GM12874 (cell line): ENCODE measurements at regions not wholly inside any gene's neighbourhood (a gene's known extent, or its start where the extent isn't known, plus 50 kb on each side); places are given as distances from the start of the nearest gene placed in this dataset.

Experiments used
- TF ChIP-seq, protein P1 (sequence below): IDR thresholded peaks from 2 replicates; pipeline ENCODE4 v1.5.1; 2011; ENCODE audit warnings: low read depth, mild to moderate bottlenecking, control low read depth, low read length, moderate library complexity; ENCODE audit not compliant: insufficient read depth

DNA sequence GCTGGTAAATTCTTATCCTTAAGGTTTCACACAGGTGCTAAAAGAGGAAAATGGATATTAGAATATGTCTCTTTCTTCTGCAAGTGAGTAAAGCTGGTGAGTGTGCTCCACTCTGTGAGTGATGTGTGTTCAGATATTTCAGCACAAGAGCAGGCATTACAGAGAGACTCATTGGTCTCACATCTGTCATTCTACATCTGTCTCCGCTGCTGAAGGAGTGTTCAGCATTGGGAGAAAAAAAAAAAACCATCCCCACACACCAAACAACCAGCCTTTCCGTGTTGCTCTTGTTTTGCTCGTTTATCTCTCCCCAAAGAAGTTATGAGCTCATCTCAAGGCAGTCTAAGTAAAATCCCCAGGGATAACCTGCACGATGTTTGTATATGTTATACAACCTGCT, 283.9 kb upstream of the SPHKAP start:
- TF ChIP-seq, protein P1, sequence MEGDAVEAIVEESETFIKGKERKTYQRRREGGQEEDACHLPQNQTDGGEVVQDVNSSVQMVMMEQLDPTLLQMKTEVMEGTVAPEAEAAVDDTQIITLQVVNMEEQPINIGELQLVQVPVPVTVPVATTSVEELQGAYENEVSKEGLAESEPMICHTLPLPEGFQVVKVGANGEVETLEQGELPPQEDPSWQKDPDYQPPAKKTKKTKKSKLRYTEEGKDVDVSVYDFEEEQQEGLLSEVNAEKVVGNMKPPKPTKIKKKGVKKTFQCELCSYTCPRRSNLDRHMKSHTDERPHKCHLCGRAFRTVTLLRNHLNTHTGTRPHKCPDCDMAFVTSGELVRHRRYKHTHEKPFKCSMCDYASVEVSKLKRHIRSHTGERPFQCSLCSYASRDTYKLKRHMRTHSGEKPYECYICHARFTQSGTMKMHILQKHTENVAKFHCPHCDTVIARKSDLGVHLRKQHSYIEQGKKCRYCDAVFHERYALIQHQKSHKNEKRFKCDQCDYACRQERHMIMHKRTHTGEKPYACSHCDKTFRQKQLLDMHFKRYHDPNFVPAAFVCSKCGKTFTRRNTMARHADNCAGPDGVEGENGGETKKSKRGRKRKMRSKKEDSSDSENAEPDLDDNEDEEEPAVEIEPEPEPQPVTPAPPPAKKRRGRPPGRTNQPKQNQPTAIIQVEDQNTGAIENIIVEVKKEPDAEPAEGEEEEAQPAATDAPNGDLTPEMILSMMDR: no peak

DNA sequence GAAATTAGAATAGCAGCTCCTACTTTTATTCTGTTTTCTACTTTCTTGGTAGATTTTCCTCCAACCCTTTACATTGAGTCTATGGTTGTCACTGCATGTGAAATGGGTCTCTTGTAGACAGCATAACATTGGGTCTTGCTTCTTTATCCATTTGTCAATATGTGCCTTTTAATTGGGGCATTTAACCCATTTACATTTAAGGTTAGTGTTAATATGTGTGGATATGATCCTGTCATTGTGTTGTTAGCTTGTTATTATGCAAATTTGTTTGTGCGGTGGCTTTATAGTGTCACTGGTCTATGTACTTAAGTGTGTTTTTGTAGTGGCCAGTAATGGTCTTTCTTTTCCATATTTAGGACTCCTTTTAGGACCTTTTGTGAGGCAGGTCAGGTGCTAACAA, 276.9 kb upstream of the SPHKAP start:
- TF ChIP-seq, protein P1: no peak

GRCh38 chr2:228447266-228447915, 265.9 kb upstream of the SPHKAP start:
- TF ChIP-seq, protein P1: no peak

DNA sequence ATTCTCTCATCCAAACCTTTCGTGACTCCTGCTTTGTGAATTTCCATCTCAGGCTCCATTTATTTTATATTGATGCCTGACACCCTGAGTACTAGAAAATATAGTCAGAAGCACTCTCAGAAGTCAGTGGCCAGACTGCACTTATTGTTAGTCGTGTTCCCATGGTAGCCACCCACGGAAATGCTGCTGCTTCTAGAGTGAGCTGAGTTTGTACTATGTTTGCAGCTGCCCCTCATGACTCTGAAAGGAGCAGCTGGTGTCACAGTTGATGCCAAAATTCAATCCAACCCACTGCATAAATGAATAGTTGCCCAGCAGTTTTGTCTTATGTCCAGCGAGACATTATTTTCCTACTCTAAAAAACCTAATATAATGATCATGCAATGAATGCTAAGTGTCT, 265.2 kb upstream of the SPHKAP start:
- TF ChIP-seq, protein P1: no peak

DNA sequence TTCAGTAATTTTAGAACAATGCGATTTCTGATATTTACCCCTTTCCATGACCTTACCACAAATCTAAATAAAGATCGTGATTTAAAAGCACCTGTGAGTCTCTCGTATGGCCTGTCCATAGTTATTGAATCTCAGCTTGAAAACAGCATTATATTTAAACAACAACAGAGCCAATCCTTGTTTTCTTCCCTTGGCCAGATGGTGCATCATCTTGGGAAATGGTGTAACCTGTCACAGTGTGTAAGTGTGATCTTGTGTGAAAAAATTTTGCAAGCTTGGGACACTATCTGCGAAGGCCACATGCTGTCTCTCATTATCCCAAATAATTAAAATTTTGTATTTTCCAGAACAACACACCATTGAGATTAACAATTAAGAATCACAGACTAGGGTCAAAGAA, 262.7 kb upstream of the SPHKAP start:
- TF ChIP-seq, protein P1: no peak

GRCh38 chr2:228433721-228434120, 252.2 kb upstream of the SPHKAP start:
- TF ChIP-seq, protein P1: no peak

DNA sequence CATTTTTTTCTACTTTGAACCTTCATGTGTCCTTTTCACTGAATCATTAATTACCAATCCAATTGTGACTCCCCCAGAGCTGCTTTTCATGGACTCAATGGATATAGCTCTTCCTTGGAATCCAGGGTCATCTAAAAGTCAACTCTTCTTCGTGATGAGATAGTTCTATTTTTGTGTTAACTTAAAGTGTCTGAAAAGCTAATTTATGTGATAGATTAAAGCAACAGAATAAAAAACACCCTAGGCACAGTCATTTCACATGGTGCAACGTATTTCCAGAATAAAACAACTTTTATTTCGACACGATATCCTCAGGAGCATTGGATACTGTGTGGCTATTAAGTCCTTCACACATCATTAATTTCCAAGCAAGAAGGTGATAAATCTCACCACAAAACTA, 250.6 kb upstream of the SPHKAP start:
- TF ChIP-seq, protein P1: no peak
